Fibroblast of the aortic adventitia (primary cell): ENCODE measurements at regions not wholly inside any gene's neighbourhood (a gene's known extent, or its start where the extent isn't known, plus 50 kb on each side); places are given as distances from the start of the nearest gene placed in this dataset.
A peak's percentile ranks its signal among the peaks of the same experiment; 100 is the strongest.
"Not testable (repeated sequence)": the region's sequence is repeated elsewhere in the genome, so short reads cannot be mapped to it uniquely, and the experiment has no call there.

Experiments
- DNase-seq: peaks from one replicate; pipeline ENCODE4 v3.0.0-alpha.2; 2010; ENCODE audit warnings: low read depth
- H3K4me3 ChIP-seq: 2 replicates; pipeline ENCODE4 v1.5.1; 2011; ENCODE audit warnings: low read depth, mild to moderate bottlenecking, control low read depth, low read length, moderate library complexity
- CTCF ChIP-seq: IDR thresholded peaks from 2 replicates; pipeline ENCODE4 v1.5.1; 2011; ENCODE audit warnings: mild to moderate bottlenecking, low read length, control low read depth, inconsistent platforms; ENCODE audit not compliant: insufficient read depth

GRCh38 chr15:84094720-84095119 lies 140.9 kb upstream of the GOLGA6L4 start:
- not testable (repeated sequence) for DNase-seq, H3K4me3 ChIP-seq

GRCh38 chr15:84097053-84097452 lies 138.5 kb upstream of the GOLGA6L4 start:
- not testable (repeated sequence) for DNase-seq, H3K4me3 ChIP-seq

GRCh38 chr15:84098604-84099003 lies 137.0 kb upstream of the GOLGA6L4 start:
- H3K4me3 ChIP-seq = no peak overlapping the region
- TF ChIP-seq CTCF = no peak
- DNase-seq = no peak

GRCh38 chr15:84099181-84099580 lies 136.4 kb upstream of the GOLGA6L4 start:
- DNase-seq = peak; percentile 6
- no peak for TF ChIP-seq CTCF
- H3K4me3 ChIP-seq = no peak overlapping the region

GRCh38 chr15:84103345-84103744 lies 132.2 kb upstream of the GOLGA6L4 start:
- TF ChIP-seq CTCF = no peak
- no peak overlapping the region for H3K4me3 ChIP-seq
- no peak for DNase-seq

GRCh38 chr15:84104853-84105252 lies 130.7 kb upstream of the GOLGA6L4 start:
- no peak for TF ChIP-seq CTCF
- no peak overlapping the region for H3K4me3 ChIP-seq

GRCh38 chr15:84108728-84109127 lies 126.8 kb upstream of the GOLGA6L4 start:
- peak; percentile 37 for DNase-seq
- TF ChIP-seq CTCF = peak; percentile 33
- H3K4me3 ChIP-seq = no peak overlapping the region

More at GRCh38 chr15:84104853-84105252, 130.7 kb upstream of the GOLGA6L4 start:
- no peak for DNase-seq

- no peak for DNase-seq
- TF ChIP-seq CTCF = no peak
- no peak overlapping the region for H3K4me3 ChIP-seq
Measured at GRCh38 chr15:84111575-84111974, 124.0 kb upstream of the GOLGA6L4 start.
